ENCODE measurements at regions not wholly inside any gene's neighbourhood (a gene's known extent, or its start where the extent isn't known, plus 50 kb on each side); places are given as distances from the start of the nearest gene placed in this dataset.
A peak's percentile ranks its signal among the peaks of the same experiment; 100 is the strongest.

- no peak for DNase-seq
Observed at GRCh38 chr22:48578138-48579042, 1249.3 kb downstream of the BRD1 start.

GRCh38 chr22:48577691-48578090, 1250.0 kb downstream of the BRD1 start:
- DNase-seq, result no peak

- no peak for DNase-seq
Observed at GRCh38 chr22:48577014-48577690, 1250.5 kb downstream of the BRD1 start.

- DNase-seq, result peak; percentile 38
Observed at GRCh38 chr22:48576333-48577013, 1251.2 kb downstream of the BRD1 start.

- no peak for DNase-seq
Observed at GRCh38 chr22:48575618-48576332, 1251.9 kb downstream of the BRD1 start.

DNA sequence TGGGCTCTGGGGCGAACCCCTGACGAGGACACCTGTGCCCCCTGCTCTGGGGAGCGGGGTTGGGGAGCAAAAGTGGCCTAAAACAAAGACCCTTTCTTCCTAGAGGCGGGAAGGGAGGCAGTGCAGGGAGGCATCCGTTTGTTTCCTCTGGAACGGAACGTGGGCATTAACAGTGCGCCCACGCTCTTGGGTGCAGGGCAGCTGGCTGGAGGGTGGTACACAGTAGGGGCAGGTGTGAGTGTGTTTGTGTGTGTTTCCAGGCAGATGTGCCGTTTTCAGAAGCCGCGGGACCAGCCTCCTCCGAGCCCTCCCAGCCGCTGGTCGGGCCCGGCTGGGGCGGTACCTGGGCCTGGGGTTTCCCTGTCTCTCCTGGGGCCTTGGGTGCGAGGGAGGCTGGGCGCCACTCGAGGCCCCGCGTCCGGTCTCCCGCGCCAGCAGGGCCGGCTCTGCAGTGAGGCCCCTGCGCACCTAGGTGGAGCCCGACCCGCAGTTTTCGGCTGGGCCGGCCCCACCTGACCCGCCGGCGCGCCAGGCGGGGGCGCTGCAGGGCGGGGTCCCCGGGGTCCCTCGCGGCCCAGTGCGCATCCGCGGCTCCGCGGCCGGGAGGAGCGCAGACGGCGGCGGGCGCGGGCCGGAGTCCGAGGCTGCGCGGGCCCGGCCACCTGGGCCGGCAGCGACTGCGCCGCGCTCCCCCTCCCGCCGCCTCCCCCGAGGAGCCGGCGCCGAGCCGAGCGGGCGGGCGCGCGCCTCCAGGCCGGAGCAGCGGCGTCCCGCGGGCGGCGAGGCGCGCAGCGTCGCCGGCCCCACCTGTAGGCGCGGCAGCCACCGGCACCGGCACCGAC, 1252.7 kb downstream of the BRD1 start:
- peak; percentile 63 for DNase-seq

GRCh38 chr22:48573766-48574165, 1253.9 kb downstream of the BRD1 start:
- no peak for DNase-seq

- no peak for DNase-seq
Observed at GRCh38 chr22:48572951-48573350, 1254.7 kb downstream of the BRD1 start.

DNA sequence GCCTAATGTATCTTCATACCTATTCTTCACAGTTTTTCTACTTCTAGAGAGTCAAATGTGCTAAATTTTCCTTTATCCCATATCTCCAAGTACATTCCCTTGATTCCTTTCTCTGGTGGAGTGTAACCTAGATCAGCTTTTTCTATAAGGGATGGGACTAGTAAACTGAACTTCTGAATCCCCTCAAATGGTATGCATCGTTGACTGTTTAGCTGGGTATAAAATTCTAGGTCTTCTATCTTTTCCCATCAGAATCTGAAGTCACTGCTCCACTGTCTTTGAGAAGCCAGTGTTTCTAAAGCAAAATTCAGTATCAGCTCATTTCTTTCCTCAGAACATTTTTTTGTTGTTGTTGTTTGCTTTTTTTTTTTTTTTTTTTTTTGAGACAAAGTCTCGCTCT, 1256.8 kb downstream of the BRD1 start:
- DNase-seq, result no peak

- no peak for DNase-seq
Observed at GRCh38 chr22:48569476-48570233, 1258.0 kb downstream of the BRD1 start.

DNA sequence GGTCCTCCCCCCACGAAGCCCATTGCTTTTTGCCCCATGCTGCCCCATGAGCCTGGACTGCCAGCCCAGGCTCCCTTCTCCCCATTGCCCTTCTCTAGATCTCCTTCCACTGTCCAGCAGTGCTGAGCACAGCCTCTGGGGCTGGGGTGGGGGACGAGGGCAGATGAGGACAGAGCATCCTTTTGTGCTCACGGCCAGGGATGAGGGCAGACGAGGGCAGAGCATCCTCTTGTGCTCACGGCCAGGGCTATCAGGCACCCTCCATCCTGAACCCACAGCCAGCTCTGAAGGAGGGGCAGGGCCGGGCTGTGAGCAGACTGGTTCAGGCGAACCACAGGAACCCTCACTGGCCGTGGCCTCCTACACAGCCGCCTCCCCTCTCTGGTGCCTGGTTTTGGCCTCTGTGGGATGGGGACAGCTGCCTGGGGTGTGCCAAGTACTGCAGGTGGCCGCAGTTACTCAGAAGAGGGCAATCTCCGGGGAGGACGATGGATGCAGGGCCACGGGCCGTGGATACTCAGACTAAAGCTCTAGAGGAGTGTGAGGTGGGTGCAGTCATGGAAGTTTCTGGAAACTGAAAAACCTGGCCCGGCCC, 1258.8 kb downstream of the BRD1 start:
- no peak for DNase-seq

- no peak for DNase-seq
Observed at GRCh38 chr22:48567213-48567975, 1260.3 kb downstream of the BRD1 start.

- peak; percentile 23 for DNase-seq
Observed at GRCh38 chr22:48566741-48567140, 1260.9 kb downstream of the BRD1 start.

DNA sequence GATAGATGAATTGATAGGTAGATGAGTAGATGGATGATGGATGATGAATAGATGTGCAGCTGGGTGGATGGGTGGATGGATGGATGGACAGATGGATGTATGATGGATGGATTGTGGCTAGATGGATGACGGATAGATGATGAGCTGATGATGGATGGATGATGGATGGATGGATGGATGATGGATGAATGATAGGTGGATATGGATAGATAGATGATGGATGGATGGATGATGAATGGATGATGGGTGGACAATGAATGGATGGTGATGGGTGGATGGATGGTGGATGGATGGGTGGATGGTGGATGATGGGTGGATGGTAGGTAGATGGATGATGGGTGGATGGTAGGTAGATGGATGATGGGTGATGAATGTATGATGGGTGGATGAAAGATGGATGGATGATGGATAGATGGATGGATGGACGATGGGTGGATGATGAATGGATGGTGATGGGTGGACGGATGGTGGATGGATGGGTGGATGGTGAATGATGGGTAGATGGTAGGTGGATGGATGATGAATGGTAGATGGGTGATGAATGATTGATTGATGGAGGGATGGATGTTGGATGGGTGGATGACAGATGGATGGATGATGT, 1261.7 kb downstream of the BRD1 start:
- no peak for DNase-seq

GRCh38 chr22:48564995-48565394, 1262.7 kb downstream of the BRD1 start:
- no peak for DNase-seq

- no peak for DNase-seq
Observed at GRCh38 chr22:48563966-48564330, 1263.7 kb downstream of the BRD1 start.

DNA sequence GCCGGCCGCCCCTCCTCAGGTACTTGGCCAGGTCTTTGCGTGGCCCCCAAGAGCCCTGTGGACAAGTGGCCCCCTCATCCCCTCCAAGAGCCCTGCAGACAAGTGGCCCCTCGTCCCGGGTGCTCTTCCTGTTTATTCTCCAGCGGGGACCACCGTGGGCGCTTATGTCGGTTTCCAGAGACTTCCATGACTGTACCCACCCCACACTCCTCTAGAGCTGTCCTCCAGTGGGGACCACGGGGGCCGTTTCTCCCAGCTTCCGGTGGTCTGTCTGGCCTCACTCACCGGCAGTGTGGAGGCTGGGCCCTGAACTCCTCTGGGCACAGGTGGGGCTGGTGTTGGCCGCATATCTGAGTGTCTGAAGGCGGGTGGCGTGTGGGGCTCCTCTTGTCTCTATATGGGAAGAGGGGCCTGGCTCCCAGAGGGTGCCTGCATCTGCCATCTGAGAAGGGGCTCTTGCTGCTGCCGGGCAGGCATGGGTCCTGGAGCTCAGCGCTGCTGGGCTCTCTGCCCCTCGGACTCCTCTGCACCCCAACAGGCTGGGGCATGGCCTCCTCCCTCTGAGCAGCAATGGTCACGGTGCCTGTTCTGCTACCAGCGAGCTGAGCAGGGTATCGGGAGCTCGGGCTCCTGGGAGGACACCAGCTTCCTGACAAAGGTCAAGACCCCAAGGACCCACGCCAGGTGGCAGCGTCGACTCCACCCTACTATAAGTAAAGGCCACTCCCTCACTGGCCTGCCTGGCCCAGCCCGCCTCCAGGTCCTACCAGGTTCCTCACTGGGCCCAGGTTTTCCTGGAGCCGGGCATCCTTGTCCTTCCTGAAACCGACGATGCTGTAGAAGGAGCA, 1264.3 kb downstream of the BRD1 start:
- DNase-seq, result no peak

- no peak for DNase-seq
Observed at GRCh38 chr22:48561676-48562075, 1266.0 kb downstream of the BRD1 start.
